ENCODE measurements at regions not wholly inside any gene's neighbourhood (a gene's known extent, or its start where the extent isn't known, plus 50 kb on each side); places are given as distances from the start of the nearest gene placed in this dataset.

- no peak for TF ChIP-seq CTCF (IDR thresholded peaks at IDR 0.05; ENCODE audit: low read depth, low read length, missing input control)
- TF ChIP-seq REST (IDR thresholded peaks at IDR 0.05), result peak; percentile 78
- peak; percentile 34 for TF ChIP-seq SP1 (IDR thresholded peaks at IDR 0.05)
- TF ChIP-seq GABPA (IDR thresholded peaks at IDR 0.05 in 1 of 2, conservative IDR thresholded peaks at IDR 0.05 in 1 of 2), result peak; percentile 23 to 82
- peak; percentile 80 to 97 for TF ChIP-seq RXRA (IDR thresholded peaks at IDR 0.05)
- TF ChIP-seq JUND (IDR thresholded peaks at IDR 0.05), result peak in 1 of 2 donors; percentile 77
- no peak for TF ChIP-seq HNF4G (IDR thresholded peaks at IDR 0.05)
- peak; percentile 69 for TF ChIP-seq YY1 (IDR thresholded peaks at IDR 0.05)
- peak; percentile 8 to 45 for TF ChIP-seq RAD21 (IDR thresholded peaks at IDR 0.05)
- peak; percentile 66 for TF ChIP-seq ATF3 (IDR thresholded peaks at IDR 0.05)
- peak; percentile 93 for TF ChIP-seq MAX (IDR thresholded peaks at IDR 0.05)
These were observed 398.0 kb downstream of the BTBD3 start for GRCh38 chr20:12315652-12316051.
